ENCODE measurements at regions not wholly inside any gene's neighbourhood (a gene's known extent, or its start where the extent isn't known, plus 50 kb on each side); places are given as distances from the start of the nearest gene placed in this dataset.

GRCh38 chr4:60581919-60582536 lies 618.1 kb upstream of the ADGRL3 start:
- ChIA-PET CTCF (interaction anchor here (0.6 kb wide), 1 partner anchor 627 kb away, joined by 3 read pairs; no protein-coding TSS in a partner anchor), POLR2A (no interaction called here)
- H3K9me1 ChIP-seq (replicated peaks; ENCODE audit: control insufficient read depth, extremely low read depth, insufficient read depth, low read length) = no peaks in the 10 kb centered on the region
- no peak overlapping the region for H3K27ac ChIP-seq (ENCODE audit: insufficient read depth, low read depth, low read length)
- H3K79me2 ChIP-seq (ENCODE audit: control insufficient read depth, insufficient read depth, low read length) = no peaks in the 10 kb centered on the region
- H3K27me3 ChIP-seq (ENCODE audit: control insufficient read depth in 2 of 2, insufficient read depth in 2 of 2, low read length in 2 of 2) = no peaks in the 10 kb centered on the region
- BruUV-seq (replicated peaks) = no TSS peak
- dilution Hi-C loops (cut with MboI; ENCODE audit: extremely low pct_ligation_motif_present, low sequenced_read_pairs) (no loop called here), intact Hi-C loops (cut with micrococcal nuclease) (no loop called here)
- H3K4me1 ChIP-seq (ENCODE audit: control insufficient read depth, extremely low read depth, insufficient read depth, low read length) = no peaks in the 10 kb centered on the region
- FAIRE-seq (no peak), DNase-seq (ENCODE audit: low read depth, low spot score) (no peak)
- H4K20me1 ChIP-seq (replicated peaks; ENCODE audit: control insufficient read depth, extremely low read depth, insufficient read depth, low read length) = no peaks in the 10 kb centered on the region
- no peak overlapping the region for H3K4me2 ChIP-seq (ENCODE audit: insufficient read depth, low read length)
- no peak overlapping the region for H2AFZ ChIP-seq (ENCODE audit: low read depth, low read length)
- peaks cover 2% of the 10 kb centered on the region for H3K9me3 ChIP-seq (replicated peaks; ENCODE audit: control insufficient read depth, insufficient read depth, low read length)
- TF ChIP-seq MYC (IDR thresholded peaks at IDR 0.05; ENCODE audit: low read depth, low read length) (no peak), EZH2 (IDR thresholded peaks at IDR 0.05; ENCODE audit: borderline replicate concordance, low read depth, low read length, severe bottlenecking) (no peak), GATA2 (IDR thresholded peaks at IDR 0.05; ENCODE audit: insufficient read depth, insufficient read length, low read depth, low read length) (no peak), FOS (IDR thresholded peaks at IDR 0.05; ENCODE audit: borderline replicate concordance, insufficient read depth, low read length) (no peak), POLR2AphosphoS5 (IDR thresholded peaks at IDR 0.05; ENCODE audit: insufficient read depth, low read depth, low read length) (no peak), JUN (IDR thresholded peaks at IDR 0.05; ENCODE audit: borderline replicate concordance, insufficient read depth, insufficient read length, low read depth) (no peak)
- no peak overlapping the region for H3K9ac ChIP-seq (replicated peaks; ENCODE audit: extremely low read depth, insufficient read depth, low read length)
- no peak overlapping the region for H3K4me3 ChIP-seq (replicated peaks in 1 of 3; ENCODE audit: insufficient read depth in 1 of 3, low read depth in 1 of 3, low read length in 3 of 3)
- no peaks in the 10 kb centered on the region for H3K36me3 ChIP-seq (ENCODE audit: control insufficient read depth in 2 of 2, extremely low read depth in 1 of 2, insufficient read depth in 2 of 2, low read length in 2 of 2)

GRCh38 chr4:60588556-60588955 lies 611.6 kb upstream of the ADGRL3 start:
- no peak for FAIRE-seq
- no peak for DNase-seq (ENCODE audit: low read depth, low spot score)
- intact Hi-C loops (cut with micrococcal nuclease) = no loop called here
- H3K36me3 ChIP-seq (ENCODE audit: control insufficient read depth in 2 of 2, extremely low read depth in 1 of 2, insufficient read depth in 2 of 2, low read length in 2 of 2) = no peaks in the 10 kb centered on the region
- H4K20me1 ChIP-seq (replicated peaks; ENCODE audit: control insufficient read depth, extremely low read depth, insufficient read depth, low read length) = no peaks in the 10 kb centered on the region
- no peaks in the 10 kb centered on the region for H3K27me3 ChIP-seq (ENCODE audit: control insufficient read depth in 2 of 2, insufficient read depth in 2 of 2, low read length in 2 of 2)
- CTCF ChIA-PET = no interaction called here
- H3K4me1 ChIP-seq (ENCODE audit: control insufficient read depth, extremely low read depth, insufficient read depth, low read length) = no peaks in the 10 kb centered on the region
- H3K79me2 ChIP-seq (ENCODE audit: control insufficient read depth, insufficient read depth, low read length) = no peaks in the 10 kb centered on the region
- H3K9me1 ChIP-seq (replicated peaks; ENCODE audit: control insufficient read depth, extremely low read depth, insufficient read depth, low read length) = no peaks in the 10 kb centered on the region
- no peak overlapping the region for H3K4me2 ChIP-seq (ENCODE audit: insufficient read depth, low read length)
- no peak overlapping the region for H3K27ac ChIP-seq (ENCODE audit: insufficient read depth, low read depth, low read length)
- dilution Hi-C loops (cut with MboI; ENCODE audit: extremely low pct_ligation_motif_present, low sequenced_read_pairs) = no loop called here
- no peaks in the 10 kb centered on the region for H3K9me3 ChIP-seq (replicated peaks; ENCODE audit: control insufficient read depth, insufficient read depth, low read length)
- no peak overlapping the region for H3K9ac ChIP-seq (replicated peaks; ENCODE audit: extremely low read depth, insufficient read depth, low read length)
- POLR2A ChIA-PET = no interaction called here
- TF ChIP-seq JUN (IDR thresholded peaks at IDR 0.05; ENCODE audit: borderline replicate concordance, insufficient read depth, insufficient read length, low read depth) = no peak
- no peak for TF ChIP-seq GATA2 (IDR thresholded peaks at IDR 0.05; ENCODE audit: insufficient read depth, insufficient read length, low read depth, low read length)
- TF ChIP-seq MAX (IDR thresholded peaks at IDR 0.05; ENCODE audit: insufficient read depth, insufficient read length) = no peak
- BruUV-seq (replicated peaks) = no TSS peak
- no peak overlapping the region for H2AFZ ChIP-seq (ENCODE audit: low read depth, low read length)
- no peak overlapping the region for H3K4me3 ChIP-seq (replicated peaks in 1 of 3; ENCODE audit: insufficient read depth in 1 of 3, low read depth in 1 of 3, low read length in 3 of 3)
